Stimulated activated CD4-positive, alpha-beta T cell treated with anti-CD3 and anti-CD28 coated beads, TNF-alpha, amount 100 ng/mL, for 24 hours (primary cell): ENCODE measurements at regions not wholly inside any gene's neighbourhood (a gene's known extent, or its start where the extent isn't known, plus 50 kb on each side); places are given as distances from the start of the nearest gene placed in this dataset.

Experiments
- DNase-seq, 3 experiments: peaks; one replicate each; pipeline ENCODE4 v3.0.0-alpha.2; 2020; ENCODE audit warnings: low read depth in 3 of 3

- no peak for DNase-seq
Observed at GRCh38 chr15:77764095-77764494, 131.4 kb upstream of the LINGO1 start.

DNA sequence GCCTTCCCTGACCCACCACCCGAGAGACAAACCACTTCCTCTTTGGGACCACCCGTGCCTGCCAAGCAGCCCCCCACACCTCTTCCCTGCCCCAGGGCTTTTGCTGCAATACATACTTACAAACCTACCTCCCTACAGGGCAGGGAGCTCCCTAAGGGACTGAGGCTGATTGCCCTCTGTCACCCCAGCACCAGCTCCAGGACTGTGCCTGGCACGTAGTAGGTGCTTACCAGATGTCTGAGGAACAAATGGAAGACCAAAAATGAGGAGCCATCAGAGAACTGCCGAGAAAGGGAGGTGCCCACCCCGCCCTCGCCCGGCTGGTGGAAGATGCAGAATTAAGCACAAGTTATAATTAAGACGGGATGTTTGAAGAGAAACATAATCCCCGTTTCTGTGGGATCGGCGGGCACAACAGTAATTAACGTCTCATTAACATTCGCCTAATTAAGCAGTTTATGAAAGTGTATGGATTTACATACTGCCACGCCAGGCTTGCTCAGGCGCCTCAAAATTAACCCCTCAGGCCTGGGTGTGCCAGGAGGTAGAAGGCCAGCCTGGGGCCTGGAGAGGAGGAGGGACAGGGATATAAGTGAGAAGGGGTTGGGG is 130.1 kb upstream of the LINGO1 start:
- DNase-seq: no peak

- no peak for DNase-seq
Observed at GRCh38 chr15:77759896-77760592, 127.3 kb upstream of the LINGO1 start.

GRCh38 chr15:77753939-77754338 is 121.2 kb upstream of the LINGO1 start:
- DNase-seq: no peak

DNA sequence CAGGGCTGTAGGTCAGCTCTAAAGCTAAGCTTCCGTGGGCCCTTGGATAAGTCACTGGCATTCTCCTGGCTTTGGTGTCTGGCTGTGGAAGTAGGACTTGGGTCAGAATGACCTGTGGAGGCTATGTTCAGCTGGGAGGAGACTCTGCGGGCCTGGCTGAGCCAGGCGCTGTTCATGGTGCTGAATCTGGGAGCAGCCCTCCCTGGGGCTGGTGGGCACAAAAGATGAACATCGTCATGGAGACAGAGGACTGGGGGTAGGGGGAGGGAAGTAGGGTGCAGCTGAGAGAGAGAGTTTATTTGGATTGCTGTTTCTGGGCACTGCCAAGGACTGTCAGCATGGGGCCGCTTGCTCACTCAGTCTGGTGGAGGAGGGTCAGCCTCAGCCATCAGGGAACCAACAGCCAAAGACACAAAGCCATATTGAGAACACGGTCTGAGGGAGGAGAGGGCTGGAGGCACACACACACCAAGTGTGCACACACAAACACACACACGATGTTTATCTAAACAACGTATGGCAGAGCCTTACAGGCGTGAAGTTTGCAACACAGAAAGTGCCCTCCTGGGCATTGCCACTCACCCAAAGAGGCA is 120.7 kb upstream of the LINGO1 start:
- DNase-seq: no peak

- DNase-seq: no peak
Observed at GRCh38 chr15:77749998-77750540, 117.4 kb upstream of the LINGO1 start.

- DNase-seq: no peak
Observed at GRCh38 chr15:77749236-77749997, 116.7 kb upstream of the LINGO1 start.

- DNase-seq: no peak
Observed at GRCh38 chr15:77748078-77749064, 115.7 kb upstream of the LINGO1 start.

DNA sequence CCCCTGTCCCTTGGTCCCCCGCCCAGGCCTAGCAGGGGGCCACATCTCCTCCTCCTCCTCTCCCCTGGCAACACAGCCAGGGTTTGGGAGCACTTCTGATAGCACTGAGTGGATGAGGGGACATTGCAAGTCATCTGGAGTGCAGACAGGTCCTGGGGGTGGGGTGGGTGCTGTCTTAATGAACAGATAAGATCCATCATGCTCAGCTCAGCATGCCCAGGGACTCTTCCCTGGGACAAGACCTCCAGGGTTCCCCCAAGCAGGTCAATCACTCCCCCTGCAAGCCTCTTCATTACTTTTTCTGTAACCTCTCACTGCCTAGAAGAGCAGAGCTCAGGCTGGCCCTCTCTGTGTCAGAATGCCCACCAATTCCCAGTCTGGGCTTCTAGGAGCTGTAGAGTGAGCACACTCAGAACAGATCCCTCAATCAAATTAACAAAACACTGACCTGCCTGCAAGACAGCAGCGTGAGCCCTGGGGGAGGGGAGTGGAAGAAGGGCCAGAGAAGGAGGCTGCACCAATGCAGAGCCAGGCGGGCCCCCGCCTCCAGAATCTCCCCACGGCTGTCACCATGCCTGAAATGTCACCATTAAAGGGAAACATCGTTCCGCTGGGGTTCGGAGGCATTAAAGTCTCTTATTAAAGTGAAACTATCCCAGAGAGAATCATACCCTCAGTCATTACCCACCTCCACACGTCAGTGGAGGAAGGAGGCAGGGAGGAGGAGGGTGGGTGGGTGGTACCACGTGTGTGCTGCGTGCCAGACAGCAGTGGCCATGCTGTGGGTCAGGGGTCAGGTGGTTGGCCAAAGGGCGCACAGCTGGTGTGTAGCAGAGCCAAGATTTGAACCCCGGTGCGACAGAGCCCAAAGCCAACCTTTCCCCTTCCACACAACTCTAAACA is 114.7 kb upstream of the LINGO1 start:
- no peak for DNase-seq

- DNase-seq: no peak
Observed at GRCh38 chr15:77746254-77747174, 113.8 kb upstream of the LINGO1 start.

GRCh38 chr15:77744398-77744797 is 111.7 kb upstream of the LINGO1 start:
- DNase-seq: no peak

DNA sequence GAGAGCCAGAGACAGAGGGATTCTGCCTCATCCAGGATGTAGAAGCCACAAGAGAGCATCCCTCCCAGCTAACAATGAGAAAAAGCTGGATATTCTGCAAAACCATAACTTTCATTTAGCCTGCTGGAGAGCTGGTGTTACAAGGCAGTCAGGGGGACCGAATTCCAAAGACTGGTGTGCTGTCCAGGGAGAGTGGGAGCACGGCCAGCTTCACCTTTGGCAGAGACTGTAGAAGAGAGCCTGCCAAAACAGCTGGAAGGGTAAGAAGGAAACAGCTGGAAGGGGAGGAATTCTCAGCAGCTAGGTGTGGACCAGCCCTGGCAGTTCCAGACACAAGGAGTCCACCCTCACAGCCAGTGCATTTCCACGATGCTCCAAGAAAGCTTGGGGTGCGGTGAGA is 109.9 kb upstream of the LINGO1 start:
- DNase-seq: no peak

GRCh38 chr15:77742127-77742526 is 109.4 kb upstream of the LINGO1 start:
- DNase-seq: no peak

DNA sequence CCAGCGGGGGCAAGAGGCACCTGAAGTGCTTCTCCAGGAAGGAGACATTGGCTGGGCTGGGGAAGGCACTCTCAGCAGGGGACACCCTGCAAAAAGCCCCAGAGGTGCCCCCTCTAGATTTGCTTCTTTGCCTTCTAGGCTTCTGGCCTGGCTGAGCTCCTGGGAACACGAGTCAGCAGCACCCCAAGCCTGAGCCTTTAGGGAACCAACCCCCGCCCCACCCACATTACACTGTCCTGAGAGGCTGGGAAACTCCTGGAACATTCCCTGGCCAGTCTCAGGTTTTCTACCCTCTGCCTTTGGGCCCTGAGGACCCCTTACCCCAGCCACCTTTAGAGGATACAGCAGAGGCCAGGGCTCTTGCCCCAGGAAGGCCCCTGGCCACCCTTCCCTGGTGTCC is 108.4 kb upstream of the LINGO1 start:
- no peak for DNase-seq

GRCh38 chr15:77739591-77740378 is 107.1 kb upstream of the LINGO1 start:
- DNase-seq: no peak

GRCh38 chr15:77738441-77739302 is 106.0 kb upstream of the LINGO1 start:
- DNase-seq: no peak

DNA sequence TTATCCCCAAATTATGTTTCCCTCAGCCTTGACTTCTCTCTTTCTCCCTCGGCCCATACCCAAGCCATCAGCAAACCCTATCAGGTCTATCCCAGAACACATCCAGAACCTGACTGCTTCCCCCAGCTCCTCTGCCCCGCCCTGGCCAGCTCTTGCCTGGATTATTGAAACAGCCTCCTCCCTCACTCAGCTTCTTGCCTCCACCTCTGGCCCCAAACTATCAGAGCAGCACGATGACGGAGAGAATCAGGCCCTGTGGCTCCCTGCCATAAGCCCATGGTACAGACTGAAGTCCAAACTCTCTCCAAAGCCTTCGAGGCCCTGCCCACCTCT is 105.3 kb upstream of the LINGO1 start:
- DNase-seq: no peak
